IPS-18c (cell line): ENCODE measurements at regions not wholly inside any gene's neighbourhood (a gene's known extent, or its start where the extent isn't known, plus 50 kb on each side); places are given as distances from the start of the nearest gene placed in this dataset.
A peak's percentile ranks its signal among the peaks of the same experiment; 100 is the strongest.

Source experiments
- H3K4me3 ChIP-seq: 2 replicates; pipeline ENCODE4 v1.7.0; 2013; ENCODE audit warnings: low read depth, mild to moderate bottlenecking, low read length, moderate library complexity; ENCODE audit not compliant: insufficient read depth
- H3K9me3 ChIP-seq: one replicate; pipeline ENCODE4 v1.6.1; 2013; ENCODE audit warnings: mild to moderate bottlenecking, low read length, moderate library complexity; ENCODE audit not compliant: control insufficient read depth, insufficient read depth

GRCh38 chrX:4805502-4805901 is 1092.1 kb upstream of the PRKX start:
- Histone ChIP-seq H3K4me3 (peak overlapping the region; percentile 16; the same call in 1 of the 2 replicates), H3K9me3 (peaks cover 19% of the 10 kb centered on the region)

DNA sequence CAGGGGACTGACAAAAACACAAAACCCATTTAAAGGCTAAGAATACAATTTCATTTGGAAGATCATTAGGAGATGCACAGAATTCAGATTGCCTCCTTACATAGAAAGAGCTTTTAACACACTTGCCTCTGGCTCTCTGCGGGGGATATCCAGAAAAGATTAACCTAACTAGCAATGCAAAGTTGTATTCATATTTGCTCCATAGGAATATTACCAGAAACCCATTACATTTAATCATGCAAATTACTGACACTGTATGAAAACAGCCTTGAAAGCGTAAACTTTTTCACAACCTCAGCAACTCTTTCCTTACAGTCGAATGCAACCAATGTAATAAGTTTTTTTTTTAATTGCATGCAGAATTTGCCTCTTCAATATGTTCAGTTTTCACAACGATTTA is 1087.3 kb upstream of the PRKX start:
- Histone ChIP-seq H3K9me3 (peaks cover 12% of the 10 kb centered on the region), H3K4me3 (no peak overlapping the region)

GRCh38 chrX:4787971-4788370 is 1074.5 kb upstream of the PRKX start:
- no peak overlapping the region for H3K4me3 ChIP-seq
- peaks cover 2% of the 10 kb centered on the region for H3K9me3 ChIP-seq

DNA sequence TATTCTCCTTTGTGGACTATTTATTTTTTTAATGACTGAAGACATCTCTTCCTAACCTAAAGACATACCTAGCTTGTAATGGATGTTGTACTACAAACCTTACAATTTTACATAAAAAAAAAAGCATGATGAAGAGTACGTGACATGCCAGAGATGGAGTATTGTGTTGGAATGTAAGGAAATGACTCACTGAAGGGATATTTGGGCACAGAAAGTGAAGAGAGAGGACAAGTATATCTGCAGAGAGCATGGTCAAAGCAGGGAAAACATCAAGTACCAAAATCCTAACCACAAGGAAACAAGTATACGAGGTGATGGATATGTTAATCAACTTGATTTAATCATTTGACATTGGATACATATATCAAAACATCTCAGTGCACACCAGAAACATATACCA is 1051.4 kb upstream of the PRKX start:
- Histone ChIP-seq H3K4me3 (no peak overlapping the region), H3K9me3 (peaks cover 6% of the 10 kb centered on the region)

- peaks cover 6% of the 10 kb centered on the region for H3K9me3 ChIP-seq
Measured at GRCh38 chrX:4762196-4762595, 1048.7 kb upstream of the PRKX start.

GRCh38 chrX:4754878-4755604 is 1041.6 kb upstream of the PRKX start:
- Histone ChIP-seq H3K4me3 (no peak overlapping the region), H3K9me3 (peaks cover 3% of the 10 kb centered on the region)

More at GRCh38 chrX:4762196-4762595, 1048.7 kb upstream of the PRKX start:
- H3K4me3 ChIP-seq, result no peak overlapping the region

- no peak overlapping the region for H3K4me3 ChIP-seq
- H3K9me3 ChIP-seq, result peaks cover 2% of the 10 kb centered on the region
Measured at GRCh38 chrX:4741024-4741423, 1027.6 kb upstream of the PRKX start.

DNA sequence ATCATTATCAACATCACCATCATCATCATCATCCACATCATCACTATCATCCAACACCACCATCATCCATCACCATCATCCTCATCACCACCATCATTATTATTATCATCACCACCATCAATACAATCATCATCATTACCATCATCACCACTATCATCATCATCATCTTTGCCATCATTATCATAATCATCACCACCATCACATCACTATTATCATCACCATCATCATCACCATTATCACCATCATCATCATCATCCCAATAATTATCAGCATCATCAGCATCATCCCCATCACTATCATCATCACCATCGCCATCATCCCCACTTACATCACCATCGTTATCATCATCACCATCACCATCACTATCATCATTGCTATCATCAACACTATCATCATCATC is 1021.9 kb upstream of the PRKX start:
- Histone ChIP-seq H3K9me3 (peaks cover 2% of the 10 kb centered on the region), H3K4me3 (no peak overlapping the region)

DNA sequence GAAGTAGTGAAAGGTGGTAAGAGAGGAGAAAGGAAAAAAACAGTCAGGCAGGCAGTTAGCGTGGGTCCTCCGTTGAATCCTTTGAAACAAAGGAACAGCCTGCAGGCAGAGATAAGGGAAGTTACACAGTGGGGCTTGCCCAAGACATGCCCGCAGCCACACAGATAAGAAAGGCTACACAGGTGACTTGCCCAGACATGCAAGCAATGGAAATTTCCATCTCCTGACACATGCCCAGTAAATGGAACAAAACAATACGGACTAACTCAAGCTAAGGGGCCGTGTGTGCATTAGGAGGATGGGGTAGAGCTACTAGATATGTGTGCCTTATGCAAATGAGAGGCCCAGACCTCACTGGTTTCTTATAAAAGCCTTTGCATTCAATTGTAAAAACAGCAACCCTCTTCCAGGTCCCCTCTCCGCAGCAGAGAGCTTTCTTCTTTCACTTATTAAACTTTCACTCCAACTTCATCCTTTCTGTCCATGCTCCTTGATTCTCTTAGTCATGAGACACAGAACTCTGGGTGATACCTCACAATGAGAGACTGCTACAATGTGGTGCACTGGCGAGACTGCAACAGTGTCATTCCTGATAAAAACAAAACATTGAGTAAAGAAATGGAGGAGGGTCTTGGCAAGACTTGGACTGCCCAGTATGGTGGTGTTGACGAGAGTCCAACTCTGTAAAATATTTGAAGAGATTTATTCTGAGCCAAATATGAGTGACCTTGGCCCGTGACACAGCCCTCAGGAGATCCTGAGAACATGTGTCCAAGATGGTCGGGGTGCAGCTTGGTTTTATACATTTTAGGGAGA is 997.4 kb upstream of the PRKX start:
- H3K4me3 ChIP-seq, result no peak overlapping the region
- H3K9me3 ChIP-seq, result peaks cover 15% of the 10 kb centered on the region

DNA sequence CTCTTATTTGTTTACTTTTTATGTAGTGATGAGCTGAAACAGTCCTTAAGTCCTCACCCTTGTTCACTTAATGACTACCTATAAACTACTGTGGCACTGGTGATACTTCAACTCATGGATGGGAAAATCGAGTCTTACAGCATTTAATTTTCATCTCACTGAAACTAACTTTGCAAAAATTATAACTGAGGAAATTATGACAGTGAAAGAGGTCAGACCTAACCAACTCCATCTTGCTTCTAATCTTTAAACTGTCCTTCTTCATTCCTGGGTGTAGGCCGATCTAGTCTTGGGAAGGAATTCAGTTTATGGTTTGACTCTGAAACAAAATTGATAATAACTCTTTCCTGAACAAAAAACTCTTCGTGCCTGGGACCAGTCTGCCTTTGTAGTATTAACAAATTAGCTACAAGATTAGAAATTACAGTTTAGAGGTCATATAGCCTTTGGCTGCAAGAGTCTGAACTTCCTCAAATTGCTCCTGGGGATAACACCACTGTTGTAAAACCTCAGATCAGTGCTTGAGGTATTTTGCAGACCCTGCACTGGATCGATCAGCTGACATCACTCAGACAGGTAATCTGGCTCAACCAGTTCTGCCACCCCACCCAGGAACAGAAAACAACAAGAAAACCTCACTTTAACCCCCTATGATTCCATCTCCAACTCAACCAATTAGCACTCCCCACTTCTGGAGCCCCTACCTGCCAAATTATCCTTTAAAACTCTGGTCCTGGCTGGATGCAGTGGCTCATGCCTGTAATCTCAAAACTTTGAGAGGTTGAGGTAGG is 995.7 kb upstream of the PRKX start:
- H3K4me3 ChIP-seq, result no peak overlapping the region
- peaks cover 15% of the 10 kb centered on the region for H3K9me3 ChIP-seq

- no peak overlapping the region for H3K4me3 ChIP-seq
Measured at GRCh38 chrX:4706961-4707360, 993.5 kb upstream of the PRKX start.

GRCh38 chrX:4690521-4690920 is 977.1 kb upstream of the PRKX start:
- H3K4me3 ChIP-seq, result no peak overlapping the region
- peaks cover 7% of the 10 kb centered on the region for H3K9me3 ChIP-seq

More at GRCh38 chrX:4706961-4707360, 993.5 kb upstream of the PRKX start:
- peaks cover 9% of the 10 kb centered on the region for H3K9me3 ChIP-seq

GRCh38 chrX:4682636-4683035 is 969.2 kb upstream of the PRKX start:
- H3K9me3 ChIP-seq, result no peaks in the 10 kb centered on the region

DNA sequence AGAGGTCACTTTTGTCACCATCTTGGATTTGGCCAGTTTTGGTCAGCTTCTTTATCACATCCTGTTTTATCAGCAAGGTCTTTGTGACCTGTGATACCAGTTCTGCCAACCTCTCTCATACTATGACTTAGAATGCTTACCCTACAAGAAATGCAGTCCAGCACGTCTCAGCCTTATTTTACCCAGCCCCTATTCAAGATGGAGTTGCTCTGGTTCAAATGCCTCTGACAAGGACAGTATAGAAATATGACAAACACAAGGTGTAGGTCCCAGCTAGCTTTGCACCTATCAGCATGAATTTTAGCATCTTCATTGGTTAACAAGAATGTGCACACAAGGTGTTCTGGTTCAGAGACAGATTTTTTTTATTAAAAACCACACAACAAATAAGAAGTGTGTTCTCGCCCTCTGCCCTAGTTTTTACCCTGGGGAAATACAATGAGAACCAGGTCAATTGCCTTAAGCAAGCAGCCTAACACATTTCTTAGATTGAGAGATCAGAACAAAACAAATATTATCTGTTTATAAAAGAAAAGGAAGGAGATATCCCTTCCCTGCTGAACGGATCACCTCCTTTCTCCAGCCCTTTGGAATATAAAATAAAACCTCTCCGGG is 962.3 kb upstream of the PRKX start:
- Histone ChIP-seq H3K9me3 (no peaks in the 10 kb centered on the region), H3K4me3 (no peak overlapping the region)

More at GRCh38 chrX:4682636-4683035, 969.2 kb upstream of the PRKX start:
- H3K4me3 ChIP-seq, result no peak overlapping the region

- no peak overlapping the region for H3K4me3 ChIP-seq
- no peaks in the 10 kb centered on the region for H3K9me3 ChIP-seq
Measured at GRCh38 chrX:4674028-4674782, 960.8 kb upstream of the PRKX start.

- no peak overlapping the region for H3K4me3 ChIP-seq
- H3K9me3 ChIP-seq, result peaks cover 2% of the 10 kb centered on the region
Measured at GRCh38 chrX:4671344-4671743, 957.9 kb upstream of the PRKX start.

- no peak overlapping the region for H3K4me3 ChIP-seq
- peaks cover 2% of the 10 kb centered on the region for H3K9me3 ChIP-seq
Measured at GRCh38 chrX:4670606-4671005, 957.2 kb upstream of the PRKX start.
